Caco-2 (cell line): ENCODE measurements at regions not wholly inside any gene's neighbourhood (a gene's known extent, or its start where the extent isn't known, plus 50 kb on each side); places are given as distances from the start of the nearest gene placed in this dataset.

Experiments used
- BruUV-seq: library from RNA; stranded (reverse); fragments of 400-500 nt; replicated peaks from 2 replicates; lab custom pipeline; 2021; lab: Mats Ljungman, UMichigan
- CTCF ChIA-PET: fragments of 300-600 bp; sonication (Branson Sonifier 250); formaldehyde crosslinking; loops from one replicate; lab custom pipeline; 2022; ENCODE audit warnings: antibody characterized with exemption; lab: Charles Lee
- POLR2A ChIA-PET: fragments of 300-600 bp; sonication (Branson Sonifier 250); formaldehyde crosslinking; loops from one replicate; lab custom pipeline; 2022; ENCODE audit warnings: antibody characterized with exemption; lab: Charles Lee
- DNase-seq, 2 experiments: peaks; one replicate each; pipeline versions ENCODE4 v3.0.0 to v3.0.0-alpha.2; 2020 to 2022
- H3K27me3 ChIP-seq: replicated peaks from 2 replicates; pipeline ENCODE4 v1.6.0; 2011; ENCODE audit warnings: low read length; ENCODE audit not compliant: control insufficient read depth, insufficient read depth
- H3K36me3 ChIP-seq: 2 replicates; pipeline ENCODE4 v1.5.1; 2011; ENCODE audit warnings: low read length; ENCODE audit not compliant: control insufficient read depth, insufficient read depth
- H3K4me1 ChIP-seq: fragments of 250-450 bp; sonication (Bioruptor Pico); 2 replicates; pipeline ENCODE4 v1.5.1; 2020; ENCODE audit warnings: mild to moderate bottlenecking
- H3K4me3 ChIP-seq: 2 replicates; pipeline ENCODE4 v1.5.1; 2011; ENCODE audit warnings: low read depth, mild to moderate bottlenecking, control low read depth, low read length
- H3K9me3 ChIP-seq: fragments of 250-450 bp; sonication (Bioruptor Pico); 2 replicates; pipeline ENCODE4 v1.5.1; 2020; ENCODE audit warnings: mild to moderate bottlenecking, moderate library complexity
- H3K27ac Mint-ChIP-seq: one replicate; pipeline ENCODE4 v1.8.0; 2022; ENCODE audit warnings: mixed read lengths; ENCODE audit not compliant: unreplicated experiment
- H3K27me3 Mint-ChIP-seq: one replicate; pipeline ENCODE4 v1.8.0; 2022; ENCODE audit warnings: mixed read lengths; ENCODE audit not compliant: insufficient read depth, unreplicated experiment
- H3K36me3 Mint-ChIP-seq: one replicate; pipeline ENCODE4 v1.8.0; 2022; ENCODE audit warnings: mild to moderate bottlenecking, mixed read lengths; ENCODE audit not compliant: insufficient read depth, unreplicated experiment
- H3K4me1 Mint-ChIP-seq: one replicate; pipeline ENCODE4 v1.8.0; 2022; ENCODE audit warnings: low read depth, mixed read lengths; ENCODE audit not compliant: unreplicated experiment
- H3K4me3 Mint-ChIP-seq: one replicate; pipeline ENCODE4 v1.8.0; 2022; ENCODE audit warnings: mild to moderate bottlenecking, moderate library complexity, mixed read lengths; ENCODE audit not compliant: unreplicated experiment
- H3K9me3 Mint-ChIP-seq: one replicate; pipeline ENCODE4 v1.8.0; 2022; ENCODE audit warnings: mixed read lengths; ENCODE audit not compliant: unreplicated experiment
- CTCF ChIP-seq, 2 experiments: fragments of 200-600 bp in 1 of 2; IDR thresholded peaks; 1 replicate in 1 of 2; 2 replicates in 1 of 2; pipeline versions ENCODE4 v1.5.1 to v1.8.0; 2011 to 2022; ENCODE audit warnings: antibody characterized with exemption in 1 of 2, control low read depth in 1 of 2, inconsistent platforms in 1 of 2, low read depth in 1 of 2, low read length in 1 of 2, mild to moderate bottlenecking in 1 of 2, moderate library complexity in 1 of 2; ENCODE audit not compliant: insufficient read depth in 1 of 2, severe bottlenecking in 1 of 2, unreplicated experiment in 1 of 2
- intact Hi-C: fragments of 100-400 bp; cut with micrococcal nuclease; formaldehyde crosslinking; loops from one replicate; pipeline ENCODE4 v1.10.0; 2022; ENCODE audit not compliant: unreplicated experiment

- intact Hi-C loops: no loop called here
- ChIA-PET CTCF (no interaction called here), POLR2A (no interaction called here)
- peaks cover 5% of the 10 kb centered on the region for H3K36me3 Mint-ChIP-seq
- no peak overlapping the region for H3K4me3 Mint-ChIP-seq
- no peak for TF ChIP-seq CTCF (IDR thresholded peaks at IDR 0.05; ENCODE audit: insufficient read depth in 1 of 2, low read depth in 1 of 2, low read length in 1 of 2, severe bottlenecking in 1 of 2, unreplicated experiment in 1 of 2)
- Histone ChIP-seq H3K4me1 (no peaks in the 10 kb centered on the region), H3K27me3 (no peaks in the 10 kb centered on the region), H3K4me3 (no peak overlapping the region), H3K36me3 (no peaks in the 10 kb centered on the region), H3K9me3 (no peaks in the 10 kb centered on the region)
- H3K27me3 Mint-ChIP-seq: peaks cover 5% of the 10 kb centered on the region
- no peak for DNase-seq
- H3K9me3 Mint-ChIP-seq: peaks cover 10% of the 10 kb centered on the region
- no peak overlapping the region for H3K27ac Mint-ChIP-seq
- H3K4me1 Mint-ChIP-seq: no peaks in the 10 kb centered on the region
- no TSS peak for BruUV-seq
Measured at GRCh38 chr21:17901458-17902079, 82.4 kb upstream of the C21orf91 start.

DNA sequence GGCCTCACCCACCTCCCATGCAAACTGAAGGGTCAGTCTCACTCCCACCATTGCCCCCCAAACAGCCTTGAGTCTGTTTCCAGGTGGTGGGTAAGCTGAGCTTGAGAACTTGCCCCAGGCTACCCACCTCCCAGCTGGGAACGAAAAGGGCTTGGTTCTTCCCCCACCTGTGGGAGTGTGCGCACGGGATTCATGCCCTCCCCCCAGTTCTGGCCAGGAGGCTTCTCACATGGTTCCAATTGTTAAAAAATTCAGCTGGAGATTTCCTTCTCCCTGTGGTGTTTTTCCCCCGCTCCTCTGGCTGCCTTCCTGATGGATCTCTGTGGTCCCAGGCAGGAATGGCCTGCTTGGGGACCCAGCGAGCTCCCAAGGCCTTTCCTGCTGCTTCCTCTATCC is 81.8 kb upstream of the C21orf91 start:
- Mint-ChIP-seq H3K4me3 (no peak overlapping the region), H3K9me3 (peaks cover 10% of the 10 kb centered on the region), H3K4me1 (no peaks in the 10 kb centered on the region), H3K27me3 (peaks cover 5% of the 10 kb centered on the region), H3K36me3 (peaks cover 5% of the 10 kb centered on the region), H3K27ac (no peak overlapping the region)
- intact Hi-C loops: no loop called here
- Histone ChIP-seq H3K27me3 (no peaks in the 10 kb centered on the region), H3K9me3 (no peaks in the 10 kb centered on the region), H3K4me1 (no peaks in the 10 kb centered on the region), H3K36me3 (no peaks in the 10 kb centered on the region), H3K4me3 (no peak overlapping the region)
- no peak for DNase-seq
- CTCF ChIA-PET: no interaction called here
- no TSS peak for BruUV-seq
- TF ChIP-seq CTCF (IDR thresholded peaks at IDR 0.05; ENCODE audit: insufficient read depth in 1 of 2, low read depth in 1 of 2, low read length in 1 of 2, severe bottlenecking in 1 of 2, unreplicated experiment in 1 of 2): no peak
- POLR2A ChIA-PET: no interaction called here

- no peaks in the 10 kb centered on the region for H3K4me1 Mint-ChIP-seq
- H3K4me3 Mint-ChIP-seq: no peak overlapping the region
- no peaks in the 10 kb centered on the region for H3K4me1 ChIP-seq
- H3K4me3 ChIP-seq: no peak overlapping the region
- H3K27ac Mint-ChIP-seq: no peak overlapping the region
- no TSS peak for BruUV-seq
- peaks cover under 1% of the 10 kb centered on the region for H3K36me3 Mint-ChIP-seq
- H3K9me3 Mint-ChIP-seq: peaks cover 10% of the 10 kb centered on the region
- DNase-seq: no peak
- H3K9me3 ChIP-seq: no peaks in the 10 kb centered on the region
- peaks cover 3% of the 10 kb centered on the region for H3K27me3 Mint-ChIP-seq
- no peak for TF ChIP-seq CTCF (IDR thresholded peaks at IDR 0.05; ENCODE audit: insufficient read depth in 1 of 2, low read depth in 1 of 2, low read length in 1 of 2, severe bottlenecking in 1 of 2, unreplicated experiment in 1 of 2)
- intact Hi-C loops: no loop called here
- ChIA-PET CTCF (no interaction called here), POLR2A (no interaction called here)
- H3K36me3 ChIP-seq: no peaks in the 10 kb centered on the region
- H3K27me3 ChIP-seq: no peaks in the 10 kb centered on the region
Measured at GRCh38 chr21:17900281-17900989, 81.3 kb upstream of the C21orf91 start.
